Liver (tissue), 8 donors: ENCODE measurements at regions not wholly inside any gene's neighbourhood (a gene's known extent, or its start where the extent isn't known, plus 50 kb on each side); places are given as distances from the start of the nearest gene placed in this dataset.

ENCODE experiments used
- DNase-seq: peaks from one replicate; pipeline ENCODE4 v3.0.0-alpha.2; 2017; ENCODE audit warnings: low spot score
- H3K27ac ChIP-seq, 2 donors: one replicate each; pipeline ENCODE4 v1.7.0; 2013; ENCODE audit warnings: inconsistent platforms in 2 of 2, low read length in 2 of 2, control low read depth in 1 of 2, low read depth in 1 of 2, mild to moderate bottlenecking in 1 of 2
- H3K27me3 ChIP-seq, 4 donors: one replicate each; pipeline versions ENCODE4 v1.6.1 to v1.7.0; 2013; ENCODE audit warnings: low read length in 3 of 4, inconsistent platforms in 1 of 4, mild to moderate bottlenecking in 1 of 4, moderate library complexity in 1 of 4; ENCODE audit not compliant: control insufficient read depth in 4 of 4, insufficient read depth in 4 of 4
- H3K36me3 ChIP-seq, 4 donors: one replicate each; pipeline versions ENCODE4 v1.6.1 to v1.7.0; 2013; ENCODE audit warnings: low read length in 3 of 4, mild to moderate bottlenecking in 3 of 4, low read depth in 1 of 4, moderate library complexity in 1 of 4; ENCODE audit not compliant: control insufficient read depth in 4 of 4, insufficient read depth in 3 of 4
- H3K4me1 ChIP-seq, 4 donors: one replicate each; pipeline versions ENCODE4 v1.6.1 to v1.7.0; 2013; ENCODE audit warnings: low read length in 3 of 4, mild to moderate bottlenecking in 3 of 4, moderate library complexity in 1 of 4; ENCODE audit not compliant: control insufficient read depth in 4 of 4, insufficient read depth in 4 of 4
- H3K4me3 ChIP-seq, 3 donors: one replicate each; pipeline versions ENCODE4 v1.6.1 to v1.7.0; 2013; ENCODE audit warnings: low read length in 3 of 3, control low read depth in 1 of 3, low read depth in 1 of 3, mild to moderate bottlenecking in 1 of 3
- H3K9ac ChIP-seq, 2 donors: one replicate each; pipeline ENCODE4 v1.7.0; 2013; ENCODE audit warnings: low read length in 2 of 2, mild to moderate bottlenecking in 2 of 2, moderate library complexity in 2 of 2, control low read depth in 1 of 2, low read depth in 1 of 2
- H3K9me3 ChIP-seq, 4 donors: one replicate each; pipeline versions ENCODE4 v1.6.1 to v1.7.0; 2013; ENCODE audit warnings: low read length in 3 of 4; ENCODE audit not compliant: control insufficient read depth in 4 of 4
- CTCF ChIP-seq: fragments of 150-350 bp; IDR thresholded peaks from 2 replicates; pipeline ENCODE4 v1.5.1; 2017; ENCODE audit warnings: improper control_type of control experiment, low read depth, low read length; ENCODE audit not compliant: missing input control
- EGR1 ChIP-seq, 2 donors: IDR thresholded peaks; 2 replicates each; pipeline ENCODE4 v1.6.1; 2016 to 2018; ENCODE audit warnings: antibody characterized with exemption in 2 of 2, low read depth in 2 of 2
- FOXA1 ChIP-seq: IDR thresholded peaks from 2 replicates; pipeline ENCODE4 v1.6.1; 2016; ENCODE audit warnings: antibody characterized with exemption
- FOXA2 ChIP-seq: IDR thresholded peaks from 2 replicates; pipeline ENCODE4 v1.6.1; 2016; ENCODE audit warnings: antibody characterized with exemption
- GABPA ChIP-seq, 2 donors: IDR thresholded peaks in 1 of 2; conservative IDR thresholded peaks in 1 of 2; 2 replicates each; pipeline ENCODE4 v1.6.1; 2016; ENCODE audit warnings: antibody characterized with exemption in 2 of 2, mild to moderate bottlenecking in 1 of 2, moderate library complexity in 1 of 2
- HNF4A ChIP-seq, 2 donors: conservative IDR thresholded peaks; 2 replicates each; pipeline ENCODE4 v1.6.1; 2016; ENCODE audit warnings: antibody characterized with exemption in 2 of 2, mild to moderate bottlenecking in 2 of 2
- JUND ChIP-seq, 2 donors: IDR thresholded peaks; 2 replicates each; pipeline ENCODE4 v1.6.1; 2016; ENCODE audit warnings: antibody characterized with exemption in 2 of 2
- NR2F2 ChIP-seq: IDR thresholded peaks from 2 replicates; pipeline ENCODE4 v1.6.1; 2016; ENCODE audit warnings: antibody characterized with exemption
- RAD21 ChIP-seq, 2 donors: IDR thresholded peaks; 2 replicates each; pipeline ENCODE4 v1.6.1; 2016; ENCODE audit warnings: antibody characterized with exemption in 2 of 2, mild to moderate bottlenecking in 2 of 2
- REST ChIP-seq: IDR thresholded peaks from 2 replicates; pipeline ENCODE4 v1.6.1; 2016; ENCODE audit warnings: antibody characterized with exemption, mild to moderate bottlenecking
- RXRA ChIP-seq, 2 donors: IDR thresholded peaks; 2 replicates each; pipeline ENCODE4 v1.6.1; 2017 to 2018; ENCODE audit warnings: antibody characterized with exemption in 2 of 2, mild to moderate bottlenecking in 1 of 2
- SP1 ChIP-seq: IDR thresholded peaks from 2 replicates; pipeline ENCODE4 v1.6.1; 2018; ENCODE audit warnings: antibody characterized with exemption, mild to moderate bottlenecking
- TAF1 ChIP-seq: conservative IDR thresholded peaks from 2 replicates; pipeline ENCODE4 v1.6.1; 2016; ENCODE audit warnings: antibody characterized with exemption, mild to moderate bottlenecking
- YY1 ChIP-seq: IDR thresholded peaks from 2 replicates; pipeline ENCODE4 v1.6.1; 2016; ENCODE audit warnings: antibody characterized with exemption, mild to moderate bottlenecking
- WGBS: extraction: QIAGEN DNeasy Blood & Tissue Kit; methylation state at CpG from one replicate; pipeline ENCODE4 v1.1.7; 2013; 5-methylcytosine and 5-hydroxymethylcytosine counted together
- TF ChIP-seq, protein P1 (sequence below): IDR thresholded peaks from 2 replicates; pipeline ENCODE4 v1.6.1; 2016; ENCODE audit warnings: antibody characterized with exemption
- TF ChIP-seq, protein P2 (sequence below): IDR thresholded peaks from 2 replicates; pipeline ENCODE4 v1.6.1; 2016; ENCODE audit warnings: antibody characterized with exemption
- TF ChIP-seq, protein P3 (sequence below): IDR thresholded peaks from 2 replicates; pipeline ENCODE4 v1.6.1; 2016; ENCODE audit warnings: antibody characterized with exemption
- donor health status: healthy.
- donor health status: healthy.
- donor health status: healthy.
- donor health status: healthy.
- donor health status: healthy.

DNA sequence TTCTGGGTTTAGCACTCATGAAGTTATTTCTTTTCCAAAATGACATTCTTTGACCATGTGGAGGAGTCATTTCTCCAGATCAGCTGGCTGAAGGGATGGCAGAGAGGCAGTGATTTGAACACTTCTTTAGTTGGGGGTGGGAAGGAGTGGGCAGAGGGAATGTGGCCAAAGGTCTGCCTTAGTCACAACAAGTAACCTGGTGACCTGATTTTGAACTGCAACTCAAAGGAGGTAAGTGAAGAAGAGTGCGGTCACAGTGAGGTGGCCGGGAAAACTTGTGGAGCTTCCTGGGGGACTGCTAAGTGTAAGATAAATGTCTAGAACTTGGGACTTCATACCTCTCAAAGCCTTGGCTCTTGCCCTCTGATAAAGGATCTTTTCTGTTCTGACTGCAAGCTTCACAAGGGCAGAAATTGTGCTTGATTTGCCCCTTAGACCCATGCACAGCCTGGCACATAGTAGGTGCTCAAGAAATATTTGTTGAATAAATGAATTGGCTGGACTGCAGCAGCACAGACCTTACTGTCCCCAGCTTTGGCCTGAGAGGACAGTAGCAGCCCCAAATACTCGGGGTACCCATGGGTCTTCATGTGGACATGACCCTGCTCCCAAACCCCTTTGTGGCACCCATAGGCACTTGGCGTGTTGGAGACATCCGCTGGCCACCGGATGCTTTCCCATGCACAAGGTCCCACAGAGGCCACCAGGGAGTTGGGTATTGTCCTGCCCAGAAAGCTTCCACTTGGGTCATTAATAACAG lies 99.0 kb upstream of the ALX4 start:
- no peak for DNase-seq
- WGBS = 87% methylated on average over 6 of the region's 6 CpGs
- no peak overlapping the region for H3K4me3 ChIP-seq
- no peaks in the 10 kb centered on the region for H3K27me3 ChIP-seq
- H3K9me3 ChIP-seq = peaks cover 0 to 7% (median 0%) of the 10 kb centered on the region in 4 donors
- H3K4me1 ChIP-seq = no peaks in the 10 kb centered on the region
- no peaks in the 10 kb centered on the region for H3K36me3 ChIP-seq
- H3K27ac ChIP-seq = no peak overlapping the region
- H3K9ac ChIP-seq = no peak overlapping the region
- TF ChIP-seq, protein P1, sequence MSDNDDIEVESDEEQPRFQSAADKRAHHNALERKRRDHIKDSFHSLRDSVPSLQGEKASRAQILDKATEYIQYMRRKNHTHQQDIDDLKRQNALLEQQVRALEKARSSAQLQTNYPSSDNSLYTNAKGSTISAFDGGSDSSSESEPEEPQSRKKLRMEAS = no peak
- TF ChIP-seq RAD21 (IDR thresholded peaks at IDR 0.05) (no peak), CTCF (no peak), NR2F2 (no peak)

DNA sequence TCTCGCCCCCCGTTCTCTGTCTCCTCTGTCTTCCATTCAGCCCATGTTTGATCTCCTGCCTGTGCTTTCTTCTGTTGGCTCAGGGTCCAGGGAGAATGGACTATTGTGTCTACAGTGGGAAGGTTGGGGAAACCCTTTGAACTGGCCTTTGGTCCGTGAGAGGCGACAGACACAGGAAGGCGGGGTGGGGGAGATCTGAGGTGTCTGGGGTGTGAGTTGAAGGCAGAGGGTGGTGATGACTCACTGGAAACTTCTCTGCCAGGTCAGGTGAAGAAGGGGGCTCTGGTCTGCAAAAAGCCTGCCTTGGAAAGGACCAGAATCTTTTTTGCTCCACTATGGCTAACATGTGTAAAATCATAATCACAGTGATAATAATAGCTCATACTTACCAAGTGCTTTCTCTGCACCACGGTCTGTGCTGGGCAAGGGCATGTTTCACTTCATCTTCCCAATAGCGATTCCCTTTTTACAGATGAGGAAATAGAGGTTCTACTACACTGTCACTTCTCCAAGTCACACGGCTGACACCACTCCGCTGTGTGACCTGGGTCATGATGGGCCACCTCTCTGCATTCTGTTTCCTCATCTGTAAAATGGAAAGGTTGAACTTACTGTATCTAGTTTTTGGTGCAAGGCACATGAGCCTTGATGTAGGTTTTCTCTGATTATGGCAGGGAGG lies 99.8 kb upstream of the ALX4 start:
- H3K9me3 ChIP-seq = peaks cover 0 to 7% (median 0%) of the 10 kb centered on the region in 4 donors
- no peaks in the 10 kb centered on the region for H3K36me3 ChIP-seq
- no peaks in the 10 kb centered on the region for H3K4me1 ChIP-seq
- 70% methylated on average over 9 of the region's 9 CpGs for WGBS
- H3K9ac ChIP-seq = no peak overlapping the region
- no peak overlapping the region for H3K27ac ChIP-seq
- H3K27me3 ChIP-seq = no peaks in the 10 kb centered on the region
- H3K4me3 ChIP-seq = no peak overlapping the region
- no peak for TF ChIP-seq RXRA (IDR thresholded peaks at IDR 0.05)
- no peak for TF ChIP-seq REST
- TF ChIP-seq TAF1 = no peak
- TF ChIP-seq, protein P1 = no peak
- TF ChIP-seq FOXA2 = no peak
- no peak for TF ChIP-seq SP1
- TF ChIP-seq FOXA1 = no peak
- no peak for TF ChIP-seq RAD21 (IDR thresholded peaks at IDR 0.05)
- no peak for TF ChIP-seq HNF4A (conservative IDR thresholded peaks at IDR 0.05)
- TF ChIP-seq, protein P2, sequence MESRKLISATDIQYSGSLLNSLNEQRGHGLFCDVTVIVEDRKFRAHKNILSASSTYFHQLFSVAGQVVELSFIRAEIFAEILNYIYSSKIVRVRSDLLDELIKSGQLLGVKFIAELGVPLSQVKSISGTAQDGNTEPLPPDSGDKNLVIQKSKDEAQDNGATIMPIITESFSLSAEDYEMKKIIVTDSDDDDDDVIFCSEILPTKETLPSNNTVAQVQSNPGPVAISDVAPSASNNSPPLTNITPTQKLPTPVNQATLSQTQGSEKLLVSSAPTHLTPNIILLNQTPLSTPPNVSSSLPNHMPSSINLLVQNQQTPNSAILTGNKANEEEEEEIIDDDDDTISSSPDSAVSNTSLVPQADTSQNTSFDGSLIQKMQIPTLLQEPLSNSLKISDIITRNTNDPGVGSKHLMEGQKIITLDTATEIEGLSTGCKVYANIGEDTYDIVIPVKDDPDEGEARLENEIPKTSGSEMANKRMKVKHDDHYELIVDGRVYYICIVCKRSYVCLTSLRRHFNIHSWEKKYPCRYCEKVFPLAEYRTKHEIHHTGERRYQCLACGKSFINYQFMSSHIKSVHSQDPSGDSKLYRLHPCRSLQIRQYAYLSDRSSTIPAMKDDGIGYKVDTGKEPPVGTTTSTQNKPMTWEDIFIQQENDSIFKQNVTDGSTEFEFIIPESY = no peak
- no peak for TF ChIP-seq GABPA (IDR thresholded peaks at IDR 0.05 in 1 of 2, conservative IDR thresholded peaks at IDR 0.05 in 1 of 2)
- TF ChIP-seq EGR1 (IDR thresholded peaks at IDR 0.05; ENCODE audit: low read depth in 2 of 2) = no peak
- no peak for TF ChIP-seq JUND (IDR thresholded peaks at IDR 0.05)
- no peak for TF ChIP-seq YY1
- TF ChIP-seq, protein P3, sequence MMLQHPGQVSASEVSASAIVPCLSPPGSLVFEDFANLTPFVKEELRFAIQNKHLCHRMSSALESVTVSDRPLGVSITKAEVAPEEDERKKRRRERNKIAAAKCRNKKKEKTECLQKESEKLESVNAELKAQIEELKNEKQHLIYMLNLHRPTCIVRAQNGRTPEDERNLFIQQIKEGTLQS = no peak
- DNase-seq = no peak
